Glutamatergic neuron (in vitro differentiated cells): ENCODE measurements at regions not wholly inside any gene's neighbourhood (a gene's known extent, or its start where the extent isn't known, plus 50 kb on each side); places are given as distances from the start of the nearest gene placed in this dataset.

Experiments used
- DNase-seq: peaks from one replicate; pipeline ENCODE4 v3.0.0; 2022
- H3K27ac Mint-ChIP-seq: one replicate; pipeline ENCODE4 v1.8.0; 2020; ENCODE audit warnings: mild to moderate bottlenecking, mixed read lengths, inconsistent platforms; ENCODE audit not compliant: unreplicated experiment
- H3K27me3 Mint-ChIP-seq: one replicate; pipeline ENCODE4 v1.8.0; 2020; ENCODE audit warnings: mild to moderate bottlenecking, moderate library complexity, mixed read lengths, inconsistent platforms; ENCODE audit not compliant: unreplicated experiment
- H3K36me3 Mint-ChIP-seq: one replicate; pipeline ENCODE4 v1.8.0; 2020; ENCODE audit warnings: mild to moderate bottlenecking, mixed read lengths, inconsistent platforms; ENCODE audit not compliant: unreplicated experiment
- H3K4me1 Mint-ChIP-seq: one replicate; pipeline ENCODE4 v1.8.0; 2020; ENCODE audit warnings: mild to moderate bottlenecking, low read depth, mixed read lengths, inconsistent platforms; ENCODE audit not compliant: unreplicated experiment
- H3K4me3 Mint-ChIP-seq: one replicate; pipeline ENCODE4 v1.8.0; 2020; ENCODE audit warnings: mild to moderate bottlenecking, mixed read lengths, inconsistent platforms; ENCODE audit not compliant: unreplicated experiment
- H3K9me3 Mint-ChIP-seq: one replicate; pipeline ENCODE4 v1.8.0; 2020; ENCODE audit warnings: mild to moderate bottlenecking, moderate library complexity, mixed read lengths, inconsistent platforms; ENCODE audit not compliant: unreplicated experiment
- CTCF ChIP-seq: fragments of 200-600 bp; sonication (generic); IDR thresholded peaks from one replicate; pipeline ENCODE4 v1.5.0; 2021; ENCODE audit not compliant: partially characterized antibody, unreplicated experiment

GRCh38 chr2:64232266-64232665 lies 88.0 kb upstream of the PELI1 start:
- H3K27me3 Mint-ChIP-seq = peaks cover 10% of the 10 kb centered on the region
- H3K4me3 Mint-ChIP-seq = no peak overlapping the region
- H3K4me1 Mint-ChIP-seq = peaks cover 12% of the 10 kb centered on the region
- TF ChIP-seq CTCF = no peak
- H3K36me3 Mint-ChIP-seq = no peaks in the 10 kb centered on the region
- no peak overlapping the region for H3K27ac Mint-ChIP-seq
- no peak for DNase-seq
- H3K9me3 Mint-ChIP-seq = peaks cover 6% of the 10 kb centered on the region

GRCh38 chr2:64233376-64233922 lies 89.2 kb upstream of the PELI1 start:
- peaks cover 7% of the 10 kb centered on the region for H3K27me3 Mint-ChIP-seq
- H3K4me1 Mint-ChIP-seq = peaks cover 4% of the 10 kb centered on the region
- no peak for DNase-seq
- no peaks in the 10 kb centered on the region for H3K9me3 Mint-ChIP-seq
- no peak for TF ChIP-seq CTCF
- no peak overlapping the region for H3K27ac Mint-ChIP-seq
- H3K36me3 Mint-ChIP-seq = no peaks in the 10 kb centered on the region
- no peak overlapping the region for H3K4me3 Mint-ChIP-seq

GRCh38 chr2:64234150-64234549 lies 89.9 kb upstream of the PELI1 start:
- H3K27me3 Mint-ChIP-seq = peaks cover 7% of the 10 kb centered on the region
- no peak overlapping the region for H3K4me3 Mint-ChIP-seq
- peaks cover 2% of the 10 kb centered on the region for H3K4me1 Mint-ChIP-seq
- no peak for TF ChIP-seq CTCF
- no peak overlapping the region for H3K27ac Mint-ChIP-seq
- no peaks in the 10 kb centered on the region for H3K9me3 Mint-ChIP-seq
- DNase-seq = no peak
- H3K36me3 Mint-ChIP-seq = no peaks in the 10 kb centered on the region

- TF ChIP-seq CTCF = no peak
- H3K4me3 Mint-ChIP-seq = no peak overlapping the region
- peaks cover 2% of the 10 kb centered on the region for H3K4me1 Mint-ChIP-seq
- peaks cover 6% of the 10 kb centered on the region for H3K27me3 Mint-ChIP-seq
- DNase-seq = no peak
- H3K27ac Mint-ChIP-seq = no peak overlapping the region
- H3K36me3 Mint-ChIP-seq = no peaks in the 10 kb centered on the region
- no peaks in the 10 kb centered on the region for H3K9me3 Mint-ChIP-seq
Measured at GRCh38 chr2:64234785-64235184, 90.6 kb upstream of the PELI1 start.

GRCh38 chr2:64237266-64237665 lies 93.0 kb upstream of the PELI1 start:
- no peaks in the 10 kb centered on the region for H3K36me3 Mint-ChIP-seq
- DNase-seq = no peak
- H3K4me3 Mint-ChIP-seq = no peak overlapping the region
- TF ChIP-seq CTCF = no peak
- no peaks in the 10 kb centered on the region for H3K9me3 Mint-ChIP-seq
- no peak overlapping the region for H3K27ac Mint-ChIP-seq
- H3K4me1 Mint-ChIP-seq = no peaks in the 10 kb centered on the region
- peaks cover 2% of the 10 kb centered on the region for H3K27me3 Mint-ChIP-seq
